ENCODE measurements at regions not wholly inside any gene's neighbourhood (a gene's known extent, or its start where the extent isn't known, plus 50 kb on each side); places are given as distances from the start of the nearest gene placed in this dataset.

DNA sequence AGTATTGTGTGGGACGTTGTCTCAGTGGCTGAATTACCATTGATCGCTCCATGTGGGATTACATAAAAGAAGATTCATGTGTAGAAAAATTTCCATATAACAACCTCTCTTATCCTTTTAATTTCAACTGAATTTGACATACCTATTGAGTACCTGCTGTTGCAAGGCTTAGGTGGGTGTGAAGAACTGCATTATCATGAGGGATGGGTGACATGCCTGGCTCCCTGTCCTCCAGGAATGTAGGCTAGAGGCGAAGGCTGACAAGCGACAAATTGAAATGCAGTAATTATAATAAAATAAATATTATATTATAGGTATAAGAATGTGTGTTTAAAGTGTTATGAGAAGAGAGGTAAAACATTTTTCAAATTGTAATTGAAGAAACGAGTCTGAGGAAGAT lies 52.7 kb upstream of the SPESP1 start:
- TF ChIP-seq, protein P1, sequence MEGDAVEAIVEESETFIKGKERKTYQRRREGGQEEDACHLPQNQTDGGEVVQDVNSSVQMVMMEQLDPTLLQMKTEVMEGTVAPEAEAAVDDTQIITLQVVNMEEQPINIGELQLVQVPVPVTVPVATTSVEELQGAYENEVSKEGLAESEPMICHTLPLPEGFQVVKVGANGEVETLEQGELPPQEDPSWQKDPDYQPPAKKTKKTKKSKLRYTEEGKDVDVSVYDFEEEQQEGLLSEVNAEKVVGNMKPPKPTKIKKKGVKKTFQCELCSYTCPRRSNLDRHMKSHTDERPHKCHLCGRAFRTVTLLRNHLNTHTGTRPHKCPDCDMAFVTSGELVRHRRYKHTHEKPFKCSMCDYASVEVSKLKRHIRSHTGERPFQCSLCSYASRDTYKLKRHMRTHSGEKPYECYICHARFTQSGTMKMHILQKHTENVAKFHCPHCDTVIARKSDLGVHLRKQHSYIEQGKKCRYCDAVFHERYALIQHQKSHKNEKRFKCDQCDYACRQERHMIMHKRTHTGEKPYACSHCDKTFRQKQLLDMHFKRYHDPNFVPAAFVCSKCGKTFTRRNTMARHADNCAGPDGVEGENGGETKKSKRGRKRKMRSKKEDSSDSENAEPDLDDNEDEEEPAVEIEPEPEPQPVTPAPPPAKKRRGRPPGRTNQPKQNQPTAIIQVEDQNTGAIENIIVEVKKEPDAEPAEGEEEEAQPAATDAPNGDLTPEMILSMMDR (conservative IDR thresholded peaks at IDR 0.05; ENCODE audit: low read length) = no peak
- TF ChIP-seq EZH2phosphoT487 (IDR thresholded peaks at IDR 0.05; ENCODE audit: borderline replicate concordance, low read depth, low read length) = no peak
